HEK293T (cell line): ENCODE measurements at regions not wholly inside any gene's neighbourhood (a gene's known extent, or its start where the extent isn't known, plus 50 kb on each side); places are given as distances from the start of the nearest gene placed in this dataset.

Experiments used
- ARNT ChIP-seq: fragments of 450-650 bp; IDR thresholded peaks from 2 replicates; pipeline ENCODE4 v1.6.1; 2017; ENCODE audit warnings: mild to moderate bottlenecking
- CTBP1 ChIP-seq: fragments of 450-650 bp; IDR thresholded peaks from 2 replicates; pipeline ENCODE4 v1.6.1; 2016; ENCODE audit warnings: borderline replicate concordance
- ELF4 ChIP-seq: fragments of 450-650 bp; IDR thresholded peaks from 2 replicates; pipeline ENCODE4 v1.6.1; 2017; ENCODE audit warnings: antibody characterized with exemption
- FOXA1 ChIP-seq: fragments of 450-650 bp; IDR thresholded peaks from 2 replicates; pipeline ENCODE4 v1.6.1; 2016; ENCODE audit warnings: mild to moderate bottlenecking
- FOXM1 ChIP-seq: fragments of 450-650 bp; IDR thresholded peaks from 2 replicates; pipeline ENCODE4 v1.6.1; 2017; ENCODE audit warnings: mild to moderate bottlenecking, borderline replicate concordance
- LEF1 ChIP-seq: fragments of 450-650 bp; IDR thresholded peaks from 2 replicates; pipeline ENCODE4 v1.6.1; 2017; ENCODE audit warnings: mild to moderate bottlenecking, borderline replicate concordance
- NFRKB ChIP-seq: fragments of 450-650 bp; IDR thresholded peaks from 2 replicates; pipeline ENCODE4 v1.6.1; 2016; ENCODE audit warnings: mild to moderate bottlenecking, moderate library complexity
- SP1 ChIP-seq: fragments of 450-650 bp; IDR thresholded peaks from 2 replicates; pipeline ENCODE4 v1.6.1; 2017
- SUZ12 ChIP-seq: fragments of 450-650 bp; IDR thresholded peaks from 2 replicates; pipeline ENCODE4 v1.6.1; 2016; ENCODE audit warnings: mild to moderate bottlenecking
- TARDBP ChIP-seq: fragments of 450-650 bp; IDR thresholded peaks from 2 replicates; pipeline ENCODE4 v1.6.1; 2016

DNA sequence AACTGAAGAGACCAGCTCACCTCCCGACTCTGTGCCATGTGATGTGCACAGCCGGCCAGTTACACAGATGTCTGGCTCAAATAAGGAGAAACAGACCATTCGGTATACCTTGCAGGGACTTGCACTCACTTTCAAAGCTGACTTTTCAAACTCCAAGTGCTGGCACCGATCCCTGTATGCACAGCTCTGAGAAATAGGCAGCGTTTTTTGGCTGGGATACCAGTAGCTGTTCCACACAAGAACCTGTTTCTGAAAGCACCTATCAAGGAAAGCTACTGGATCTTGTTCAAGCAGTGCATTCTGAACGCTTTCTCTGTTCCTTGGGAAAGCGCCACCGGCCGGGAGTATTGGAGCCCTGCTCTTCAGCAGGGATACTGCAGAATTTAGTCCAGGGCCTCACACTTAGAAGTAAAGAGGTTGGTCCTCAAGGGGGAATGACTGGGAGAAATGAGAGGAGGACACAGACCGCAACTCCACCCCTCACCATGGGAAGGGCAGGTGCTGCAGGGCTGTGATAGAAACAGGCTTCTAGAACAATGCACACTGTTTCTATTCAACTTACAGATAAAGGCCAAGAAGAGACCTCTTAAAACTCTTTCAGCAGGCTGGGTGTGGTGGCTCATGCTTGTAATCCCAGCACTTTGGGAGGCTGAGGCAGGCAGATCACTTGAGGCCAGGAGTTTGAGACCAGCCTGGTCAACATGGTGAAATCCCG lies 53.6 kb upstream of the PABPC3 start:
- TF ChIP-seq FOXM1 (no peak), NFRKB (no peak), SP1 (no peak), TARDBP (no peak), FOXA1 (no peak), ARNT (no peak), LEF1 (no peak), SUZ12 (no peak), CTBP1 (no peak), ELF4 (no peak)
